NCI-H1417 (cell line): ENCODE measurements at regions not wholly inside any gene's neighbourhood (a gene's known extent, or its start where the extent isn't known, plus 50 kb on each side); places are given as distances from the start of the nearest gene placed in this dataset.

ENCODE experiments used
- DNase-seq, 3 experiments: peaks; one replicate each; lab custom pipeline; 2025; lab: John Stamatoyannopoulos, UW

DNA sequence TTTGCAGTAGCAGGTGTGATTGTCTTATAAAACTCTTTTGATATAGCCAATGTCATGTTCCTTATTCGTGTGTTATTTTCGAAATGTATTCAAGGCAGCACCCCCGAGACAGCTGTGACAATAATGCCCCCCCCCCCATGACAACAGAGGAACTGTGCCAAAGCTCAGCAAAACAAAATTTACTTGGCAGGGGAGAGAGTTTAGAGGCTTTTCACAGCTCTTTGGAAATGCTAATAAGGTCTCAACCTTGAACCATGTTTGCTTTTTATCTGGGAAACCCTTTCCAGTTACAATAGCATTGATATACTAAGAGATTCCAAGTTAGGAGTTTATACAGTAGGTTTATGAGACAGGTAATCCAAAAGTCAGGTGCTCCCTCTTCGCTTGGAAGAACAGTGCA, 56.4 kb upstream of the USP44 start:
- peak in 2 of 3 experiments; percentile 40 to 76 for DNase-seq

DNA sequence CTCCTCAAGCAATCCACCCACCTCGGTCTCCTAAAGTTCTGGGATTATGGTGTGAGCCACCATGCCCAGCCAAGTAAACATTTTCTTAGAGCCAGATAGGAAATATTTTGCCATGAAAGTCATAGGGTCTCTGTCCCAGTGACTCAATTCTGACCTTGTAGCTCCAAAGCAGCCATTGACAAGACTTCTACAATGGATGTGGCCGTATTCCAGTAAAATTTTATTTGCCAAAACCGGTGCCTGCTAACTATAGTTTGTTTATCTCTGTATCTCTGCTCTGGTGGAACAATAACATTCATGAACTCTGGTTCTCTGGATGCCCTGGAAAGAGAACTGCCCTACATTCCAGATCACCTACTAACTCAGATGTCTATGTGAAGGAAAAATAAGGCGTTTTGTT, 54.6 kb upstream of the USP44 start:
- DNase-seq, result no peak

DNA sequence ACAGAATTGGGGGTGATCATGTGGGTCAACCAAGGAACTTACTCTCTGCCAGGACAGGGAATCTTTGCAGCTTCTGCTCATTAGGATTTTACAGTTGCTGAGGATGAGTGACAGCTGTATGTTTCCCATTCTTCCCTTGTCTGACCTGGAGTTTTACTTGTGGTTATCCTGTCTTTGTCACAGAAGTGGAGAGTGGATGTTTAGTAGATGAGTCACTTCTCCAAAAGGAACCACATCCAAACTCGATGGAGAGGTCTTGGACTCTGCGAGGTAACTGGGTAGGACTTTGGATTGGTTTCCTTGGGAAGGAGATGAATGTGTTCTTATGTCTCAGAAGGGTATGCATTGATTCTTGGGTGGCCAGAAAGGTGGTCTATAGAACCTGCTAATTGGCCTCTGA, 53.8 kb upstream of the USP44 start:
- no peak for DNase-seq

- no peak for DNase-seq
Measured at GRCh38 chr12:95603351-95604145, 52.3 kb upstream of the USP44 start.

- no peak for DNase-seq
Measured at GRCh38 chr12:95601091-95601961, 50.0 kb upstream of the USP44 start.
